ENCODE measurements at regions not wholly inside any gene's neighbourhood (a gene's known extent, or its start where the extent isn't known, plus 50 kb on each side); places are given as distances from the start of the nearest gene placed in this dataset.

DNA sequence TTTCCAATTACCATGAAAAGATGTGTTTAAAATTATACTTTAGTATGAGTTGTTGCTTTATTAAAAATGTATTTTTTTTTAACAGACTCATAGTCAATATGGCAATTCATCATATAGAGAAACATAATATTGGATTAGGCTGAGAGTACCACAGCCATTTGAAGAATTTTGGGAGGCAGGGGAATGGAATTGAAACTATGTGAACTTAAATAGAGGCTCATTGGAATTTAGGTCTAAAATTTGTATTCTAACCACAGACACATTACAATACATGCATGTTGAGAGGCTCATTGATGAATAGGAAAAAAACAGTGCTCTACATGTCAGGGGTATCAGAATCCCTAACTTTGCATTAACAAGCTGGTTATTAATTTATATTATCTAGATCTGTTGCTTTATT lies 269.6 kb downstream of the DKK2 start:
- no peak for DNase-seq

- DNase-seq: no peak
These were observed 271.3 kb downstream of the DKK2 start for GRCh38 chr4:106764774-106765173.

- DNase-seq: peak; percentile 28
These were observed 273.3 kb downstream of the DKK2 start for GRCh38 chr4:106762666-106763443.

- DNase-seq: no peak
These were observed 282.7 kb downstream of the DKK2 start for GRCh38 chr4:106753426-106753825.

DNA sequence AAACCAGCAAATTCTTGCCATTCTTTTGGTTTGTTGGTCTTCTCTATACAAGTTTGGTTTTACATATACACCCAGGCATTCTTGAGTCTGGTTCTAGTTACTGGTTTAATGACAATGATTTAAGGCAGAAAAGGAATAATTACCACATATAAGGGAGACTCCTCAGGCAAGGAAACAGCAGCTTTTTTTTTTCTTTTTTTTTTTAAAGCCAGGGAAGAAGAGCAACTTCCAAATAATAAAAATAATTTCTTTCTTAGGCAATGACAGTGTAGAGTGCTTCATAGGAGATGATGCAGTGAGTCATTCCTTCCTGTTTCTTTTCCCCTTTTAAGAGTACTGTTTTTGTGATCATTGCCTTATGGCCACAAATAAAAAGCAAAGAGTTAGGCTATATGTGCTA lies 289.7 kb downstream of the DKK2 start:
- no peak for DNase-seq

- DNase-seq: no peak
These were observed 298.0 kb downstream of the DKK2 start for GRCh38 chr4:106738121-106738520.

DNA sequence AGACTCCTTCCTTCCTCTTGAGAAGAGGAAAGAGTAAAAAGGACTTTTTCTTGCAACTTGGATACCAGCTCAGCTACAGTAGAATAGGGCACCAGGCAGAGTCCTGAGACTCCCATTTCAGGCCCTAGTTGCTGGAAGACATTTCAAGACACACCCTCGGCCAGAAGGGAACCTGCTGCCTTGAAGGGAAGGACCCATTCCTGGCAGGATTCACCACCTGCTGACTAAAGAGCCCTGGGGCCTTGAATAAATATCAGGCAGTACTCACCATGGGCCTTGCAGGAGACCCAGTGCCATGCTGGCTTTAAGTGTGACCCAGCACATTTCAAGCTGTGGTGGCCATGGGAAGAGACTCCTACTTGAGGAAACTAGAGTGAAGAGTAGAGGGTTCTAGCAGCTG lies 317.6 kb downstream of the DKK2 start:
- no peak for DNase-seq

- no peak for DNase-seq
These were observed 319.0 kb downstream of the DKK2 start for GRCh38 chr4:106717091-106717490.

DNA sequence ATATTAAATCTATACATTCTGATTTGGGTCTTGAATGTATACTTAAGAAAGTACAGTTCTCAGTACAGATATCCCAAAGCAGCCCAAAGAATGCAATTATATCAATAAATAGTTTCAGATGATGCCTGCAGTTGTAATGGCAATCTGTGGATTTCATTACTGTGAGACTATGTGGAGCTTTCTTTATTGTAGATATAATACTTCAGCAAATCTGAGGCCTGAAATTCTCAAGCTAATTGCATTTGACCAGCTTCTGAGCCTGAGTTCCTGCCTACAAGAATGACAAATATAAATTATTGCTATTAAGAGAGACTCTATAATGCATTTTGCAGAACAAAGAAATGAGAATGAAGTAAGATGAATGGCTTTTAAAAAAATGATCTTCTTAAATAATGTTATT lies 320.3 kb downstream of the DKK2 start:
- DNase-seq: no peak

GRCh38 chr4:106708464-106708816 lies 327.7 kb downstream of the DKK2 start:
- DNase-seq: no peak

GRCh38 chr4:106707776-106708463 lies 328.2 kb downstream of the DKK2 start:
- no peak for DNase-seq

DNA sequence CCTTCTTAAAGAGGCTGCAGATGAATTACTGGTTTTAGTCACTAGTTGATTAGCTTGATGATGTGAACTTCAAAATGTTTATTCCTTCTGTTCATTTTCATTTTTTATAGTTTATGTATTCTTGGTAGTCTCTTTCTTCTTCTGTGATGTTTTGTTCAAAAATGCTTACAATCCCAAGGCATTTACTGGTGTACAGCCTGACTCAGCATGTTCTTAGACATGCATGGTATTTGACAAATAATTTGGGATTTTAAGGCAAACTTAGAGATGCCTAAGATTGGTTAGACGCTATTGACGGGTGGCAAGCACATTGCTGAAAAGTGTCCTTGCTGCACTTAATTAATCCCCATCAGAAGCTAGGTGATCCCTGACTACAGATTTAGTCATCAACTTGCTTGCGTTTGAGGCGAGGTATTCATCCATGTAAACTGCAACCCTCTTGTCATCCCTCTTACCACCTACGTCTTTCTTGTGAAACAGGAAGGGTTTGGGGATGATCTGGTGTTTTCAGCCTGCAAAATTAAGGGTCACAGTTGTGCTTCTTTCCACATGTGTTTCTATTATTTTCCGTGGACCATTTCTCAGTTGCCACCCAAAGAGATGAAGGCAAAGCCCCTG lies 331.8 kb downstream of the DKK2 start:
- no peak for DNase-seq

DNA sequence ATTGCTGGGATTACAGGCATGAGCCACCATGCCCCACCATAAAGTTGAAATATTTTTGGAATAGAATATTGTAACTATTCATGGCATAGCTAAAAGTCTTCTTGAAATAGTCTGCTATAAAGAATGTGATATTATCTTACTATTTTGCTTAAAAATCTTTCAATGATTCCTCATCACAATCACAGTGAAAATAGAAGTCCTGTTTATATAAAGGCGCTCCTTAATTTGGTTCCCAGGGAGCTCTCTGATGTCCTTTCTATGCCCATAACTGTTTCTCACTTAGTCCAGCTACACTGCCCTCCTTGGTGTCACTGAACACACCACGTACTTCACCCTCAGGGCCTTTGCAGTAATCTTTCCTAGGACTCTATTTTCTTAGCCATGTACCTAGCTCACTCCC lies 331.7 kb upstream of the GIMD1 start:
- DNase-seq: no peak

GRCh38 chr4:106698621-106699195 lies 330.1 kb upstream of the GIMD1 start:
- DNase-seq: no peak

DNA sequence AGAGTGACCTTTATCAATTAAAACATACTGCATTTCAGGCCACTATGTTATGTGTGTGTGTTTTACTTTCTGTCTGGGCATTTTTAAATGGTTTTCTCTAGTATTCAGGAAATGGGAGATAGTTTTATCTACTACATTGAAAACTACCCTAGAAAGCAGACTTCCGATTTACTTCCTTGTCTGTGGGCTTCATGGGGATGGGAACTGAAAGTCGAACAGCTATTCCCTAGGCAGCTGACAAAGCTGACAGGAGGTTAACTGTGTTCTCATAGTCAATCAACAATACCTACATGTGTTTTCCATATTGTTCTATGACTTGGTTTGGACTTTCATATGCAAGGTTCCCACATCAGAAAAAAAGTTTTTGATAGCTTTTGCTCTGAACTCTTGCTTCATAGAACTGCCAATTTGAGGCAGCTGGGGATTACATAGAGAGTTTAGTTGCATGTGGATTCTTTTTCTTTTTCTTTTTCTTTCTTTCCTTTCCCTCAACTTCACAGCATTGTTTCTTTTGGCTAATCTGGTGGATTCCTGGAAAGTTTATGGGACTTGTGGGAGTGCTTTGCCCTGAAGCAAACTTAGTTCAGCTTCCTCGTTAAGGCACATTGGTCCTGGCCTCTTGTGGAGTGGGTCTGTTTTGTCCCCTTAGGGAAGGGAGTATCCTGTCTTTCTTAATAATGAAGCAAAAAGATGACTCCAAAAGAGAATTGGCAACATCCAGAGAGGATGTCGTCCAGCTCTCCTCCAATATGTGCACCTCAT lies 327.1 kb upstream of the GIMD1 start:
- DNase-seq: no peak

GRCh38 chr4:106694232-106694631 lies 325.7 kb upstream of the GIMD1 start:
- no peak for DNase-seq

GRCh38 chr4:106691749-106692148 lies 323.2 kb upstream of the GIMD1 start:
- DNase-seq: no peak

- no peak for DNase-seq
These were observed 321.9 kb upstream of the GIMD1 start for GRCh38 chr4:106690487-106690886.

- no peak for DNase-seq
These were observed 318.4 kb upstream of the GIMD1 start for GRCh38 chr4:106687026-106687425.

GRCh38 chr4:106681381-106681921 lies 312.9 kb upstream of the GIMD1 start:
- no peak for DNase-seq

GRCh38 chr4:106679063-106679462 lies 310.5 kb upstream of the GIMD1 start:
- DNase-seq: no peak

- DNase-seq: no peak
These were observed 308.6 kb upstream of the GIMD1 start for GRCh38 chr4:106677213-106677612.

Measured in NCI-H524 treated with DMSO at 0.1 percent for 48 hours (cell line).